ENCODE measurements at regions not wholly inside any gene's neighbourhood (a gene's known extent, or its start where the extent isn't known, plus 50 kb on each side); places are given as distances from the start of the nearest gene placed in this dataset.

DNA sequence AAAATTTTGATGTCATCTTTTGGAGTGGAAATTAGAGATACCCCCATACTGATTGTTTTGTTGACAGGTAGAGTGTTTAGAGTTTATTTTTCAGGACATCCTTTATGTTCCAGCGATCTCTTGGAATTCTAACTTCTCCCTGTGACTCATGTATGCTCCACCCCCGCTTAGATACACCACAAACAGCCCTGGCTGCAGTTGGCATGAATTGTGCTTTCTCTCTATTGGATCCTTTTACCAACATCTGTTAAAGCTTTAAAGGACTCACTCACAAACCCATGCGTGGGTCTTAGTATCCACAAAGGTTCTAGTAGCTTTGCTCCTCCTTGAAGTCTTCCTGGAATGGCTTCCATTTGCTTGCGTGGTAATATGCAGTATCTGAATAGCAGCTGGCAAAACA lies 409.5 kb upstream of the POU3F3 start:
- ChIA-PET POLR2A (no interaction called here), CTCF (no interaction called here)
- TF ChIP-seq, protein P1, sequence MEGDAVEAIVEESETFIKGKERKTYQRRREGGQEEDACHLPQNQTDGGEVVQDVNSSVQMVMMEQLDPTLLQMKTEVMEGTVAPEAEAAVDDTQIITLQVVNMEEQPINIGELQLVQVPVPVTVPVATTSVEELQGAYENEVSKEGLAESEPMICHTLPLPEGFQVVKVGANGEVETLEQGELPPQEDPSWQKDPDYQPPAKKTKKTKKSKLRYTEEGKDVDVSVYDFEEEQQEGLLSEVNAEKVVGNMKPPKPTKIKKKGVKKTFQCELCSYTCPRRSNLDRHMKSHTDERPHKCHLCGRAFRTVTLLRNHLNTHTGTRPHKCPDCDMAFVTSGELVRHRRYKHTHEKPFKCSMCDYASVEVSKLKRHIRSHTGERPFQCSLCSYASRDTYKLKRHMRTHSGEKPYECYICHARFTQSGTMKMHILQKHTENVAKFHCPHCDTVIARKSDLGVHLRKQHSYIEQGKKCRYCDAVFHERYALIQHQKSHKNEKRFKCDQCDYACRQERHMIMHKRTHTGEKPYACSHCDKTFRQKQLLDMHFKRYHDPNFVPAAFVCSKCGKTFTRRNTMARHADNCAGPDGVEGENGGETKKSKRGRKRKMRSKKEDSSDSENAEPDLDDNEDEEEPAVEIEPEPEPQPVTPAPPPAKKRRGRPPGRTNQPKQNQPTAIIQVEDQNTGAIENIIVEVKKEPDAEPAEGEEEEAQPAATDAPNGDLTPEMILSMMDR (IDR thresholded peaks at IDR 0.05; ENCODE audit: low read depth, low read length), result no peak
- Histone ChIP-seq H3K9me3 (ENCODE audit: control insufficient read depth, insufficient read depth, low read length) (peaks cover 17% of the 10 kb centered on the region), H3K4me3 (ENCODE audit: low read depth, low read length) (no peak overlapping the region), H3K27ac (ENCODE audit: low read depth, low read length) (no peak overlapping the region), H3K27me3 (ENCODE audit: control insufficient read depth, insufficient read depth, low read length) (no peaks in the 10 kb centered on the region)
- no peak for DNase-seq (ENCODE audit: low read depth, low spot score)

DNA sequence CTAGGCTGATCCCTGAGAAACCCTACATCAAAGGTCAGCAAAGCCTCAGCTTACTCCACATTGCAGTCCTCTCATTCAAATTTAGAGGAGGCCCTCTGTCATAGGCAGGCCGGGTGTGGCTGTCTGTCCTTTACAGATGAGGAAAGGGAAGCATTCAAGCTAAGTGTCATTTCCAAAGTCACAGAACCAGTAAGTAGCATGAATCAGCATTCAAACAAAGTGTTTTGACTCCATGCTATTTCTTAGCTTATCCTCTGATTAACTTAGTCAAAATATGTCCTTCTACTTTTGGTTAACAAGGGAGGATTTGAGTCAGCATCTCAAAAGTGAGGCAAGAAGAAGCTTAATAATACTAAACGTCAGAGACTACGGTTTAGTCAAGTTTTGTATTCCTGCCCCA lies 409.0 kb upstream of the POU3F3 start:
- Histone ChIP-seq H3K27ac (ENCODE audit: low read depth, low read length) (no peak overlapping the region), H3K4me3 (ENCODE audit: low read depth, low read length) (no peak overlapping the region), H3K27me3 (ENCODE audit: control insufficient read depth, insufficient read depth, low read length) (no peaks in the 10 kb centered on the region), H3K9me3 (ENCODE audit: control insufficient read depth, insufficient read depth, low read length) (peaks cover 17% of the 10 kb centered on the region)
- ChIA-PET POLR2A (no interaction called here), CTCF (no interaction called here)
- DNase-seq (ENCODE audit: low read depth, low spot score), result no peak
- TF ChIP-seq, protein P1 (IDR thresholded peaks at IDR 0.05; ENCODE audit: low read depth, low read length), result no peak

DNA sequence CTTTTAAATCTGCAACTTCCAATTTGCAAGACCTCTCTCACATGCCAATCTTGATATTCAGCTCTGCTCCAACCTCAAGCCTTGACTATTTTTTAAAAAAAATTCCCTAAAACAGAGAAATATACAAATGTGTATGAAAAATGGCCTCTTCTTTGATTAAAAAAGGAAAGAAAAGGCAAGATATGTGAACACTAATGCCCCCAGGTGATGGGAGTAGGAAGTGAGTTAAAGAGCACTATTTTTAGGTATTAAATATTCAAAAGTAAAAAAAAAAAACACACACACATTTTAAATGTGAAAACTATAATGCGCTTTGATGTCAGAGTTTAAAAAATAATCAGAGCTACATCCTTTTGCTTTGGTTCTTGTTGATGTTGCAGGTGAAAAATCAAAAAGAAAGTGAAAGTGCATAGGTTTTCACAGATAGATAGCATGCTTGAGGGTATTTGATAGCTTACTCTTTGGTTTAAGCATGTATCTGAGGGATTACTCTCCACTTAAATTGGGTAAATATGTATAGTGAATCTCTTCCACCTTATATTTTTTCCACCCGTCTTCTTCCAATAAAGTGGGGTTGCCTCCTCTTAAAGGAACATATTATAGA lies 406.0 kb upstream of the POU3F3 start:
- Histone ChIP-seq H3K9me3 (ENCODE audit: control insufficient read depth, insufficient read depth, low read length) (peaks cover 13% of the 10 kb centered on the region), H3K27me3 (ENCODE audit: control insufficient read depth, insufficient read depth, low read length) (no peaks in the 10 kb centered on the region), H3K4me3 (ENCODE audit: low read depth, low read length) (no peak overlapping the region), H3K27ac (ENCODE audit: low read depth, low read length) (no peak overlapping the region)
- CTCF ChIA-PET, result no interaction called here
- POLR2A ChIA-PET, result no interaction called here
- DNase-seq (ENCODE audit: low read depth, low spot score), result no peak
- TF ChIP-seq, protein P1 (IDR thresholded peaks at IDR 0.05; ENCODE audit: low read depth, low read length), result no peak

DNA sequence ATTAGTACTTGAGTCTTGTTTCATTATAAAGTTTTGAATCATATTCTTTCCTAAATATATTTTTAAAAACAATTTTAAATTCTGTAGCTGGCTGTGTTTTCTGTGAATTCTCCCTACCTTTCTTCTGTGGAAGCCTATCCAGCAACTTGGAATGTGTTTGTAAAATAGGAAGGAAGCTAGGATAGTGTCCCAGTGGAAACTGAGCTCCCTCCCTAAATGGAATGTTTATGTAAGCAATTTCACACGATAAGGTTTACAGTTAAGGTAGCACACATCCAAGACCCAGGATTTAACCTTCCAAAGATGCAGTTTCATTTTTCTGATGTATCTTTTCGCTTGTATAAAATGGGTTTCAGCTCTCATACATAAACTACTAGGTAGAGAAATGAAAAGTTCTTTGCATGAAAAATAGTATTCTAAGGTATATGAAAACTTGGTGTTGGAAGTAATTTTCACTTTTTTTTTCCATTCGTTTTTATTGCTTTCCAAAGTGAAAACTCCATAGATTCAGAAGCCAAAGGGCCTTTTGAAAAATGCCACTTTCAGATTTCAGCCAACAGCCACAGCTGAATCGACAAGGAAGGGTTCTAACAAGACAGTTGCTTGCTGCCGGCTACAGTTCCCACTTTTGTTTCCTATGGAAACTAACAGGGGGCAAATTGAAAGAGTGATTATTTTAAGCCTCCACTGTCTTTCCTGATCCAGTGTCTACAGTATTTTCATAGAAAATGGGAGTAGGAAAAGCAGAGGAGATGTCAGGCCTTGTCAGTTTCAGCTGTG lies 405.1 kb upstream of the POU3F3 start:
- Histone ChIP-seq H3K9me3 (ENCODE audit: control insufficient read depth, insufficient read depth, low read length) (peaks cover 8% of the 10 kb centered on the region), H3K27me3 (ENCODE audit: control insufficient read depth, insufficient read depth, low read length) (no peaks in the 10 kb centered on the region), H3K27ac (ENCODE audit: low read depth, low read length) (no peak overlapping the region), H3K4me3 (ENCODE audit: low read depth, low read length) (no peak overlapping the region)
- CTCF ChIA-PET, result no interaction called here
- POLR2A ChIA-PET, result no interaction called here
- TF ChIP-seq, protein P1 (IDR thresholded peaks at IDR 0.05; ENCODE audit: low read depth, low read length), result no peak
- DNase-seq (ENCODE audit: low read depth, low spot score), result no peak

DNA sequence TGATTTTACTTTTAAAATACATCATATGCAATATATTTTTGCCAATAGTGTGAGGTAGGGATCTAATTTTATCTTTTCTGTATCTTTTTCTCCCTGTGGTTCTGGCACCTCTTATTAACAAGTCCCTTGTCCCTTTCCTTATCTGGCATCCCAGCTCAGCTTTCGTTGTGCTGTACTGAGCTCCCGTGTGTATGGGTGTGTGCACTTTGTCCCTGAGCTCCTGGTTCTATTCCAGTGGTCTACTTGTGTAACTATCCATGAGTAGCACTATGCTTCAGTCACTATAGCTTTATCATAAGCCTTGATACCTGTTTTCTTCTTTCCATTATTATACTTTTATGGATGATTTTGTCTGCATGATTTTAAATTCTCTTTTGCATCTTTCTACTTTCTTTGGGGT lies 401.4 kb upstream of the POU3F3 start:
- no peaks in the 10 kb centered on the region for H3K27me3 ChIP-seq (ENCODE audit: control insufficient read depth, insufficient read depth, low read length)
- H3K4me3 ChIP-seq (ENCODE audit: low read depth, low read length), result no peak overlapping the region
- H3K27ac ChIP-seq (ENCODE audit: low read depth, low read length), result no peak overlapping the region
- ChIA-PET POLR2A (no interaction called here), CTCF (no interaction called here)
- TF ChIP-seq, protein P1 (IDR thresholded peaks at IDR 0.05; ENCODE audit: low read depth, low read length), result no peak
- H3K9me3 ChIP-seq (ENCODE audit: control insufficient read depth, insufficient read depth, low read length), result peaks cover 8% of the 10 kb centered on the region
- DNase-seq (ENCODE audit: low read depth, low spot score), result no peak

All from AG04450 (cell line).